Spleen (tissue), 11 donors: ENCODE measurements at regions not wholly inside any gene's neighbourhood (a gene's known extent, or its start where the extent isn't known, plus 50 kb on each side); places are given as distances from the start of the nearest gene placed in this dataset.

Experiments
- DNase-seq: peaks from one replicate; pipeline ENCODE4 v3.0.0-alpha.2; 2020
- H3K27ac ChIP-seq, 8 donors: fragments of 200-600 bp; sonication (generic) in 7 of 8; 1 replicate in 4 of 8; 2 replicates in 4 of 8; pipeline versions ENCODE4 v1.5.0 to v1.8.0; 2016 to 2021; ENCODE audit warnings: inconsistent platforms in 4 of 8, mild to moderate bottlenecking in 4 of 8, moderate library complexity in 1 of 8
- H3K27me3 ChIP-seq, 7 donors: fragments of 200-600 bp; sonication (generic) in 6 of 7; replicated peaks in 1 of 7; 1 replicate in 4 of 7; 2 replicates in 3 of 7; pipeline versions ENCODE4 v1.5.0 to v1.8.0; 2016 to 2021; ENCODE audit warnings: inconsistent platforms in 3 of 7, mild to moderate bottlenecking in 1 of 7
- H3K36me3 ChIP-seq, 6 donors: fragments of 200-600 bp; sonication (generic) in 5 of 6; 1 replicate in 4 of 6; 2 replicates in 2 of 6; pipeline versions ENCODE4 v1.5.0 to v1.8.0; 2016 to 2021; ENCODE audit warnings: inconsistent platforms in 2 of 6
- H3K4me1 ChIP-seq, 6 donors: fragments of 200-600 bp; sonication (generic) in 5 of 6; 1 replicate in 3 of 6; 2 replicates in 3 of 6; pipeline versions ENCODE4 v1.5.0 to v1.8.0; 2016 to 2021; ENCODE audit warnings: inconsistent platforms in 3 of 6
- H3K4me3 ChIP-seq, 8 donors: fragments of 200-600 bp; sonication (generic) in 7 of 8; 1 replicate in 4 of 8; 2 replicates in 4 of 8; pipeline versions ENCODE4 v1.5.0 to v1.8.0; 2016 to 2021; ENCODE audit warnings: inconsistent platforms in 4 of 8, mild to moderate bottlenecking in 4 of 8, moderate library complexity in 2 of 8
- H3K9me3 ChIP-seq, 8 donors: fragments of 200-600 bp; sonication (generic) in 7 of 8; 1 replicate in 4 of 8; 2 replicates in 4 of 8; pipeline versions ENCODE4 v1.5.0 to v1.8.0; 2016 to 2021; ENCODE audit warnings: inconsistent platforms in 4 of 8
- POLR2A ChIP-seq, 3 donors: fragments of 450-650 bp; IDR thresholded peaks; one replicate each; pipeline ENCODE4 v1.5.1; 2017; ENCODE audit warnings: antibody characterized with exemption in 3 of 3, mild to moderate bottlenecking in 1 of 3
- POLR2AphosphoS5 ChIP-seq, 3 donors: sonication (generic); formaldehyde crosslinking; IDR thresholded peaks; one replicate each; pipeline ENCODE4 v1.5.1; 2017; ENCODE audit warnings: antibody characterized with exemption in 3 of 3
- WGBS, 5 donors: extraction: QIAGEN DNeasy Blood & Tissue Kit in 3 of 5; methylation state at CpG; one replicate each; pipeline versions ENCODE4 v1.1.5 to v1.1.7; 2013 to 2018; 5-methylcytosine and 5-hydroxymethylcytosine counted together
- intact Hi-C: fragments of 100-400 bp; cut with DNase I; formaldehyde crosslinking; loops from one replicate; pipeline ENCODE4 v1.15.0; 2023; ENCODE audit warnings: low total_unique reads
- TF ChIP-seq, protein P1 (sequence below), 11 experiments: fragments of 200-600 bp in 7 of 11; fragments of 450-650 bp in 4 of 11; sonication (generic) in 4 of 11; IDR thresholded peaks in 8 of 11; conservative IDR thresholded peaks in 3 of 11; 1 replicate in 7 of 11; 2 replicates in 4 of 11; pipeline versions ENCODE4 v1.4.0 to v1.8.0; 2016 to 2021; ENCODE audit warnings: antibody characterized with exemption in 11 of 11, inconsistent platforms in 4 of 11, mild to moderate bottlenecking in 1 of 11
- donor health status: healthy with polysubstance abuse.
- donor health status: DM: no; HTN: no; CAD: no; lungs with moderate emphysema.
- donor health status: DM: no; HTN: no; CAD: no.
- donor health status: Bipolar disorder and iron deficiency.
- donor health status: healthy.
- donor health status: DM: no; HTN: no; CAD: no.
- donor health status: DM: yes; HTN: yes; CAD: no.

DNA sequence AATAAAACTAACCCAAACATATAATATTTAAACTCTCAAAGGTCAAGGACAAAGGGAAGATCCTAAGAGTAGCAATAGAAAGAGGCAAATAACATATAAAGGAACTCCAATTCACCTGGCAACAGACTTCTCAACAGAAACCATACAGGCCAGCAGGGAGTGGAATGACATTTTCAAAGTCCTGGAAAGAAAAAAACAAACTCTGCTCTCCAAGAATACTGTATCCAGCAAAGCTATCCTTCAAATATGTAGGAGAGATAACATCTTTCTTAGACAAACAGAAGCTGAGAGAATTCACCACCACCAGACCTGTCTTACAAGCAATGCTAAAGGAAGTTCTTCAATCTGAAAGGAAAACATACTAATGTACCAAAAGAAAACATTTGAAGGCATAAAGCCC lies 51.5 kb upstream of the TMEM158 start:
- intact Hi-C loops, result no loop called here
- H3K4me3 ChIP-seq, result no peak overlapping the region

DNA sequence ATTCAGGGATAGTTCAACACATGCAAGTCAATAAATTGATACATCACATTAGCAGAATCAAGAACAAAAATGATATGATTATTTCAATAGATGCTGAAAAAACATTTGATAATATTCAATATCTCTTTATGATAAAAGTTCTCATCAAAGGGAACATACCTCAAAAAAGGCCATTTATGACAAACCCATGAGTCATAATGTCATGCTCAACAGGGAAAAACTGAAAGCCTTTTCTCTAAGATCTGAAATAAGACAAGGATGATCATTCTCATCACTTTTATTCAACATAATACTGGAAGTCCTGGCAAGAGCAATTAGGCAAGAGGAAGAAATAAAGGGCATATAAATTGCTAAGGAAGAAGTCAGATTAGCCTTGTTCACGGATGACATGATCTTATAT lies 54.1 kb upstream of the TMEM158 start:
- Histone ChIP-seq H3K27ac (no peak overlapping the region), H3K27me3 (peaks cover 0 to 13% (median 0%) of the 10 kb centered on the region in 7 donors), H3K36me3 (no peaks in the 10 kb centered on the region), H3K4me1 (no peaks in the 10 kb centered on the region), H3K4me3 (no peak overlapping the region), H3K9me3 (peaks cover 2 to 47% (median 31%) of the 10 kb centered on the region in 8 donors)
- TF ChIP-seq POLR2AphosphoS5 (IDR thresholded peaks at IDR 0.05), result no peak
- no peak for TF ChIP-seq POLR2A (IDR thresholded peaks at IDR 0.05)
- TF ChIP-seq, protein P1, sequence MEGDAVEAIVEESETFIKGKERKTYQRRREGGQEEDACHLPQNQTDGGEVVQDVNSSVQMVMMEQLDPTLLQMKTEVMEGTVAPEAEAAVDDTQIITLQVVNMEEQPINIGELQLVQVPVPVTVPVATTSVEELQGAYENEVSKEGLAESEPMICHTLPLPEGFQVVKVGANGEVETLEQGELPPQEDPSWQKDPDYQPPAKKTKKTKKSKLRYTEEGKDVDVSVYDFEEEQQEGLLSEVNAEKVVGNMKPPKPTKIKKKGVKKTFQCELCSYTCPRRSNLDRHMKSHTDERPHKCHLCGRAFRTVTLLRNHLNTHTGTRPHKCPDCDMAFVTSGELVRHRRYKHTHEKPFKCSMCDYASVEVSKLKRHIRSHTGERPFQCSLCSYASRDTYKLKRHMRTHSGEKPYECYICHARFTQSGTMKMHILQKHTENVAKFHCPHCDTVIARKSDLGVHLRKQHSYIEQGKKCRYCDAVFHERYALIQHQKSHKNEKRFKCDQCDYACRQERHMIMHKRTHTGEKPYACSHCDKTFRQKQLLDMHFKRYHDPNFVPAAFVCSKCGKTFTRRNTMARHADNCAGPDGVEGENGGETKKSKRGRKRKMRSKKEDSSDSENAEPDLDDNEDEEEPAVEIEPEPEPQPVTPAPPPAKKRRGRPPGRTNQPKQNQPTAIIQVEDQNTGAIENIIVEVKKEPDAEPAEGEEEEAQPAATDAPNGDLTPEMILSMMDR (IDR thresholded peaks at IDR 0.05 in 8 of 11, conservative IDR thresholded peaks at IDR 0.05 in 3 of 11), result no peak
- DNase-seq, result no peak
- WGBS, 5 donors, result 64 to 87% (median 80%) methylated on average over 1 of the region's 1 CpG
- intact Hi-C loops, result no loop called here

More for the DNA sequence above, 51.5 kb upstream of the TMEM158 start:
- TF ChIP-seq, protein P1 (IDR thresholded peaks at IDR 0.05 in 8 of 11, conservative IDR thresholded peaks at IDR 0.05 in 3 of 11), result no peak
- TF ChIP-seq POLR2AphosphoS5 (IDR thresholded peaks at IDR 0.05) (no peak), POLR2A (IDR thresholded peaks at IDR 0.05) (no peak)
- peaks cover 2 to 47% (median 31%) of the 10 kb centered on the region in 8 donors for H3K9me3 ChIP-seq
- no peaks in the 10 kb centered on the region for H3K36me3 ChIP-seq
- DNase-seq, result no peak
- no peak overlapping the region for H3K27ac ChIP-seq
- peaks cover 0 to 26% (median 0%) of the 10 kb centered on the region in 7 donors for H3K27me3 ChIP-seq
- H3K4me1 ChIP-seq, result no peaks in the 10 kb centered on the region

DNA sequence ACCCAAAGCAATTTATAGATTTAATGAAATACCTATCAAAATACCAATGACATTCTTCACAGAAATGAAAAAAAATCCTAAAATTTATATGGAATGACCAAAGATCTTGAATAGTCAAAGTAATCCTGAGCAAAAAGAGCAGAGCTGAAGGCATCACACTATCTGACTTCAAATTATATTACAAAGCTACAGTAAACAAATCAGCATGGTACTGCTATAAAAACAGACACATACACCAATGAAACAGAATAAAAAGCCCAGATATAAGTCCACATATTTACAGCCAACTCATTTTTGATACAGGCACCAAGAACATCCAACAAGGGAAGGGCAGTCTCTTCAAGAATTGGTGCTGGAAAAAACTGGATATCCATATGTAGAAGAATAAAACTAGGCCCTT lies 54.9 kb upstream of the TMEM158 start:
- DNase-seq, result no peak
- Histone ChIP-seq H3K27ac (no peak overlapping the region), H3K36me3 (no peaks in the 10 kb centered on the region), H3K4me3 (no peak overlapping the region), H3K4me1 (no peaks in the 10 kb centered on the region), H3K27me3 (peaks cover 0 to 13% (median 0%) of the 10 kb centered on the region in 7 donors), H3K9me3 (peaks cover 2 to 47% (median 31%) of the 10 kb centered on the region in 8 donors)
- intact Hi-C loops, result no loop called here
- no peak for TF ChIP-seq POLR2A (IDR thresholded peaks at IDR 0.05)
- no peak for TF ChIP-seq POLR2AphosphoS5 (IDR thresholded peaks at IDR 0.05)
- TF ChIP-seq, protein P1 (IDR thresholded peaks at IDR 0.05 in 8 of 11, conservative IDR thresholded peaks at IDR 0.05 in 3 of 11), result no peak

DNA sequence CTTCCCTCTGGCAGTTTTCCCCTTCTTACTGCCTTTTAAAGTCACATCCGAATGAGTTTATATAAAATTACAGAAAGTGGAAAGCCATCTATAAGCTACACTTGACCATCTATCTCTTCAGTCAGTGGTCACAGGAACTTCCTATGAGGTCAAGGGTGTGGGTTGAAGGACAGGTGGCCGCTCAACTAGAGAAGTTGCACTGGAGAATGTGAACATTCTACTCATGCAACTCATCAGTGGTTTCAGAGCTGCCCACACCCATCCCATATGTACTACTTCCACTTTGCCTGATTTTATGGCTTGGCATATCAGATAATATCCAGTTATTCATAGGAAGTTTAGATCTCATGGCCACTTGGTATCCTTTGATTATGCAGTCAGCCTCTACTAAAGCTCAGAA lies 57.4 kb upstream of the TMEM158 start:
- H3K9me3 ChIP-seq, result peaks cover 0 to 30% (median 15%) of the 10 kb centered on the region in 8 donors
- H3K4me3 ChIP-seq, result no peak overlapping the region
- H3K36me3 ChIP-seq, result no peaks in the 10 kb centered on the region
- H3K27me3 ChIP-seq, result peaks cover 0 to 25% (median 0%) of the 10 kb centered on the region in 7 donors
- intact Hi-C loops, result no loop called here
- H3K4me1 ChIP-seq, result no peaks in the 10 kb centered on the region
- WGBS, 5 donors, result 62 to 84% (median 75%) methylated on average over 2 of the region's 2 CpGs
- TF ChIP-seq POLR2A (IDR thresholded peaks at IDR 0.05) (no peak), POLR2AphosphoS5 (IDR thresholded peaks at IDR 0.05) (no peak)
- TF ChIP-seq, protein P1 (IDR thresholded peaks at IDR 0.05 in 8 of 11, conservative IDR thresholded peaks at IDR 0.05 in 3 of 11), result no peak
- no peak for DNase-seq
- H3K27ac ChIP-seq, result no peak overlapping the region
